Ovary (tissue), 7 donors: ENCODE measurements at regions not wholly inside any gene's neighbourhood (a gene's known extent, or its start where the extent isn't known, plus 50 kb on each side); places are given as distances from the start of the nearest gene placed in this dataset.

Experiments used
- DNase-seq, 5 donors: peaks; one replicate each; pipeline ENCODE4 v3.0.0-alpha.2; 2019 to 2020
- H3K27ac ChIP-seq, 2 donors: fragments of 200-600 bp; one replicate each; pipeline versions ENCODE4 v1.5.1 to v1.8.0; 2019 to 2022
- H3K27me3 ChIP-seq: fragments of 200-600 bp; one replicate; pipeline ENCODE4 v1.8.0; 2022
- H3K36me3 ChIP-seq: fragments of 200-600 bp; sonication (generic); one replicate; pipeline ENCODE4 v1.5.1; 2019
- H3K4me1 ChIP-seq: one replicate; pipeline ENCODE4 v1.8.1; 2013; ENCODE audit warnings: mild to moderate bottlenecking, moderate library complexity; ENCODE audit not compliant: insufficient read depth
- H3K4me3 ChIP-seq: fragments of 200-600 bp; sonication (generic); one replicate; pipeline ENCODE4 v1.5.1; 2017
- H3K9me3 ChIP-seq, 2 donors: fragments of 200-600 bp in 1 of 2; sonication (generic) in 1 of 2; one replicate each; pipeline versions ENCODE4 v1.5.1 to v1.8.1; 2013 to 2019; ENCODE audit warnings: mild to moderate bottlenecking in 1 of 2, moderate library complexity in 1 of 2
- CTCF ChIP-seq, 3 donors: fragments of 450-650 bp in 2 of 3; fragments of 200-600 bp in 1 of 3; IDR thresholded peaks; one replicate each; pipeline versions ENCODE4 v1.5.1 to v1.8.0; 2016 to 2022; ENCODE audit warnings: antibody characterized with exemption in 3 of 3, mild to moderate bottlenecking in 1 of 3
- EP300 ChIP-seq: sonication (generic); formaldehyde crosslinking; IDR thresholded peaks from one replicate; pipeline ENCODE4 v1.6.1; 2017; ENCODE audit warnings: antibody characterized with exemption
- POLR2A ChIP-seq: fragments of 450-650 bp; IDR thresholded peaks from one replicate; pipeline ENCODE4 v1.6.1; 2017; ENCODE audit warnings: antibody characterized with exemption, mild to moderate bottlenecking, moderate library complexity
- WGBS, 3 donors: extraction: QIAGEN DNeasy Blood & Tissue Kit in 1 of 3; methylation state at CpG; one replicate each; pipeline versions ENCODE4 v1.1.5 to v1.1.7; 2013 to 2017; 5-methylcytosine and 5-hydroxymethylcytosine counted together
- intact Hi-C, 4 donors: fragments of 100-400 bp; cut with DNase I; formaldehyde crosslinking; loops; one replicate each; pipeline versions ENCODE4 v1.11.0 to v1.15.1; 2022 to 2023
- donor health status: DM: no; HTN: no; CAD: no; lungs with moderate emphysema.
- donor health status: DM: no; HTN: no; CAD: no.
- donor health status: Bipolar disorder and iron deficiency.
- donor health status: DM: no; HTN: no; CAD: no.
- donor health status: DM: yes; HTN: yes; CAD: no.

- Histone ChIP-seq H3K36me3 (no peaks in the 10 kb centered on the region), H3K27me3 (no peaks in the 10 kb centered on the region), H3K9me3 (no peaks in the 10 kb centered on the region), H3K27ac (no peak overlapping the region), H3K4me1 (no peaks in the 10 kb centered on the region), H3K4me3 (no peak overlapping the region)
- DNase-seq = no peak
- 49 to 56% (median 55%) methylated on average over 1 of the region's 1 CpG for WGBS, 3 donors
- intact Hi-C loops = no loop called here
- TF ChIP-seq CTCF (IDR thresholded peaks at IDR 0.05) = no peak
- no peak for TF ChIP-seq EP300
- no peak for TF ChIP-seq POLR2A
These were observed 162.2 kb downstream of the RRAGC start for GRCh38 chr1:38697387-38697786.

DNA sequence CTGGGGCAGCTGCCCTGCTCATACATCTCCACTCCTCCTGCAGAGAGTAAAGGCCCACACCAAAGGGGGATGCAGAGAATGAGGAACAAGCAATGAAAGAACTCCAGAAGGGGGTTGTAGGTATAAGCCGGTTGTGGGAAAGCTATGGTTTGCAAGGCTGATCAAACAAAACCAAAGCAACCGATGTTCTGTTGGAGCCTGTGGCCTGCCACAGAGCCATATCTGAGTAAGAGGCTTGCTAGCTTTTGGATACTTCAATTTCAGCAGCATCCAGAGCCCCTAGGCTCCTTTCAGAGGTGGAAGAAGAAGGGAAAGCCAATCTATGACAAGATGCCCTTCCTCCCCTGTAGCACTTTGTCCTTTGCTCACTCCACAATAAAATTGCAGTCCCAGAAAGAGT lies 163.2 kb downstream of the RRAGC start:
- no peak overlapping the region for H3K27ac ChIP-seq
- intact Hi-C loops = no loop called here
- WGBS, 3 donors = 85 to 92% (median 89%) methylated on average over 2 of the region's 2 CpGs
- no peak for DNase-seq
- no peaks in the 10 kb centered on the region for H3K4me1 ChIP-seq
- no peaks in the 10 kb centered on the region for H3K27me3 ChIP-seq
- no peak for TF ChIP-seq EP300
- no peak overlapping the region for H3K4me3 ChIP-seq
- H3K9me3 ChIP-seq = no peaks in the 10 kb centered on the region
- H3K36me3 ChIP-seq = no peaks in the 10 kb centered on the region

DNA sequence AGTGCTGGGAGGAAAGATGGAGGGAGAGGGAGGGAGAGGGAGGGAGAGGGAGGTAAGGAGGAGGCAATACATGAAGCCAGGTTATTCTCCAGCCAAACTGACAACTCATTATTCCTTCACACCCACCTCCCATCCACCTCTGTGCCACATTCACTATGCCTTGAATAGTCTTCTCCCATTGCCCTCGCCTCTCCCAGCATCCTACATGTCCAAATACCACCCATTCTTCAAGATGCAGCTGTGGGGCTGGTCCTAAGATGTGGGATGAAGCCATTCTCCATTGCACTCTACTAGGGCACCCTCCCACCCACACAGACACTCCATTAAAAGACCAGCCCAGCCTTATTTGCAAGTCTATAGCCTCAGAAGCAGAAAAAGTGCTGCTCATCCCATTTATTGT lies 165.8 kb downstream of the RRAGC start:
- intact Hi-C loops = no loop called here
- no peaks in the 10 kb centered on the region for H3K27me3 ChIP-seq
- no peak for TF ChIP-seq POLR2A
- TF ChIP-seq EP300 = no peak
- TF ChIP-seq CTCF (IDR thresholded peaks at IDR 0.05) = no peak
- DNase-seq = no peak
- no peaks in the 10 kb centered on the region for H3K36me3 ChIP-seq
- no peak overlapping the region for H3K27ac ChIP-seq
- WGBS, 3 donors = 43 to 74% (median 54%) methylated on average over 1 of the region's 1 CpG
- H3K4me3 ChIP-seq = no peak overlapping the region
- no peaks in the 10 kb centered on the region for H3K4me1 ChIP-seq
- no peaks in the 10 kb centered on the region for H3K9me3 ChIP-seq

DNA sequence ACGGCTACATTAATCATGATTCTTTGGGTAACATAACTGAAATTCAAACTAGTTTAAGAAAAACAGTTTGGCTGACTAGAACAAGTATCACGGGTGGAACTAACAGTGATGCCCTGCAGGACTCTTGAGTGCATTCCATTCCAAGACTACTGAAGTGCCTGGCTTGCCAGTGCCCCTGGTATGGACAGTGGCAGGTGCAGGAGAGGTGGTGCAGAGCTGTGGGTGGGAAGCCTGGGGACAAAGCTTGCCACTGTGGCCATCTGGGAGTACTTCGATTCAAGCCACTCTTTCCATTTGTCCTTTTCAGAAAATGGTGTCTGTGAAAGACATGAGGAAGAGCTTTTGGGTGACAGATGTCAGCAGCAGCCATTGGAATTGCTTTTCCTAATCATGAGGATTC lies 166.5 kb downstream of the RRAGC start:
- intact Hi-C loops = no loop called here
- no peak overlapping the region for H3K4me3 ChIP-seq
- TF ChIP-seq CTCF (IDR thresholded peaks at IDR 0.05) = no peak
- TF ChIP-seq POLR2A = no peak
- TF ChIP-seq EP300 = no peak
- DNase-seq = no peak
- no peaks in the 10 kb centered on the region for H3K36me3 ChIP-seq
- H3K27ac ChIP-seq = no peak overlapping the region
- WGBS, 3 donors = 69 to 81% (median 70%) methylated on average over 3 of the region's 3 CpGs
- no peaks in the 10 kb centered on the region for H3K4me1 ChIP-seq
- no peaks in the 10 kb centered on the region for H3K9me3 ChIP-seq
- no peaks in the 10 kb centered on the region for H3K27me3 ChIP-seq

DNA sequence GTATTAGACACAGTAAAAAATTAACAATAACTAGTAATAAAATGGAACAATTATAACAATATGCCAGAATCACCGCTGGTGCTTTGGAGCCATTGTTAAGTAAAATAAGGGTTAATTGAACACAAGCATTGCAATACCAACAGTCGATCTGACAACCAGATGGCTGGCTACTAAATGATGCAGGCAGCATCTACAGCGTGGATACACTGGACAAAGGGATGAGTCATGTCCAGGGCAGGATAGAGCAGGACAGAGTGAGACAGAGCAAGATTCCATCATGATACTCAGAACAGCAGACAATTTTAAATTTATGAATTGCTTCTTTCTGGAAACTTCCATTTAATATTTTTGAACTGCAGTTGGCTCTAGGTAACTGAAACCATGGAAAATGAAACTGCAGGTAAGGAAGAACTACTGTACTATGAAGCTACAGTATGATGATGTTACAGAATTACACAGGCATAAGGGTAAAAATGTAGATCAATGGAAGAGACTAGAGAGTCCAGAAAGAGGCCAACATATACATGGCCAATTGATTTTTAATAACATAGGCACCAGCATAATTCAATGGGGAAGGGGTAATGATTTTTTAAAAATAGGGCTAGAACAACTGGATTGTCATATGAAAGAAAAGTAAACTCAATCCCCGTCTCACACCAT lies 168.7 kb downstream of the RRAGC start:
- TF ChIP-seq POLR2A (no peak), CTCF (IDR thresholded peaks at IDR 0.05) (no peak), EP300 (no peak)
- no peaks in the 10 kb centered on the region for H3K27me3 ChIP-seq
- no peaks in the 10 kb centered on the region for H3K36me3 ChIP-seq
- no peak for DNase-seq
- H3K27ac ChIP-seq = no peak overlapping the region
- intact Hi-C loops = no loop called here
- no peaks in the 10 kb centered on the region for H3K4me1 ChIP-seq
- no peaks in the 10 kb centered on the region for H3K9me3 ChIP-seq
- H3K4me3 ChIP-seq = no peak overlapping the region
- 55 to 62% (median 57%) methylated on average over 4 of the region's 4 CpGs for WGBS, 3 donors
